SU-DHL-6 (cell line): ENCODE measurements at regions not wholly inside any gene's neighbourhood (a gene's known extent, or its start where the extent isn't known, plus 50 kb on each side); places are given as distances from the start of the nearest gene placed in this dataset.

Experiments used
- EZH2phosphoT487 ChIP-seq: fragments of 200-600 bp; sonication (generic), shearing (Covaris generic); conservative IDR thresholded peaks from 2 replicates; pipeline ENCODE4 v1.6.1; 2018; ENCODE audit warnings: mild to moderate bottlenecking, antibody characterized with exemption, low read length, moderate library complexity, mixed read lengths
- TF ChIP-seq, protein P1 (sequence below): fragments of 200-600 bp; sonication (generic); IDR thresholded peaks from one replicate; pipeline ENCODE4 v1.5.1; 2017; ENCODE audit warnings: antibody characterized with exemption, mild to moderate bottlenecking, low read length, moderate library complexity; ENCODE audit not compliant: insufficient read depth, poor library complexity, severe bottlenecking

DNA sequence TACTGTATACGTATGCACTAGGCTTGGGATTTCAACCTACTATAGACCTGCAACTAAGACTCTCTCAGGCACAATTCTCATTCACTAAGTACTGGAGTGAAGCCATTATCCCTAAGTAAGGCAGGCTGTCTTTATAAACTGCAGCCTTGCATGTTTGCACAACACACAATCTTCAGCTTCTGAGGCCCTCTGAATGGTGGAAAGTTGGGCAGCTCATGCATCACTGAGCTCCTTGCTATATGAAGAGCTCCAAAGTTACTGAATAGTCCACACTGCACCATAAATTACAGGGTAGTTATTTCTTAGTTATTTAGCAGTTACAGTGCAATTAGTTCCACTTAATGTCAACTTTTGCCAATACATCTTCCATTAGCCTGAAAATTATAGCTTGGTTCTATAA is 384.6 kb downstream of the BRINP1 start:
- TF ChIP-seq, protein P1, sequence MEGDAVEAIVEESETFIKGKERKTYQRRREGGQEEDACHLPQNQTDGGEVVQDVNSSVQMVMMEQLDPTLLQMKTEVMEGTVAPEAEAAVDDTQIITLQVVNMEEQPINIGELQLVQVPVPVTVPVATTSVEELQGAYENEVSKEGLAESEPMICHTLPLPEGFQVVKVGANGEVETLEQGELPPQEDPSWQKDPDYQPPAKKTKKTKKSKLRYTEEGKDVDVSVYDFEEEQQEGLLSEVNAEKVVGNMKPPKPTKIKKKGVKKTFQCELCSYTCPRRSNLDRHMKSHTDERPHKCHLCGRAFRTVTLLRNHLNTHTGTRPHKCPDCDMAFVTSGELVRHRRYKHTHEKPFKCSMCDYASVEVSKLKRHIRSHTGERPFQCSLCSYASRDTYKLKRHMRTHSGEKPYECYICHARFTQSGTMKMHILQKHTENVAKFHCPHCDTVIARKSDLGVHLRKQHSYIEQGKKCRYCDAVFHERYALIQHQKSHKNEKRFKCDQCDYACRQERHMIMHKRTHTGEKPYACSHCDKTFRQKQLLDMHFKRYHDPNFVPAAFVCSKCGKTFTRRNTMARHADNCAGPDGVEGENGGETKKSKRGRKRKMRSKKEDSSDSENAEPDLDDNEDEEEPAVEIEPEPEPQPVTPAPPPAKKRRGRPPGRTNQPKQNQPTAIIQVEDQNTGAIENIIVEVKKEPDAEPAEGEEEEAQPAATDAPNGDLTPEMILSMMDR: no peak
- TF ChIP-seq EZH2phosphoT487: no peak
